ENCODE measurements at regions not wholly inside any gene's neighbourhood (a gene's known extent, or its start where the extent isn't known, plus 50 kb on each side); places are given as distances from the start of the nearest gene placed in this dataset.

DNA sequence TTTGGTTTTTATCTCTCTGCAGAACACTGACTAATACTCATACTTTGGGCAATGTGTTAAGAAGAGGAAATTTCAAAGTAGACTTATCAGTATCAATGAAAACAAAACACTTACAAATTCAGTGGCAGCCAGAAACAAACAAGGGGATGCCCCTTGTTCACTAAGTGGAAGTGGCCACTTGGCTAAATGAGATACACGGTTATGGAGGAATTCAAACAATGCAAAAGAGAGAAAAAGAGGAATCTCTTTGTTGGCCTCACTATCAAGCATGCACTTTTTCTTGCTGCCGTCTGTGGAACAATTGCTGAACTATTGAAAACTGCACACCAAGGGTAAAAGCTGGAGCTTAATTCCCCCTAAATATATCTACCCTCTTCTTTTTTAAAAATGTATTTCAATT is 2044.9 kb upstream of the CDH6 start:
- H3K4me3 ChIP-seq (IDR thresholded peaks at IDR 0.05; ENCODE audit: insufficient read depth, low read depth, low read length) = no peak overlapping the region
- no peak overlapping the region for H3K27ac ChIP-seq
- H3K4me2 ChIP-seq = no peak overlapping the region
- no peaks in the 10 kb centered on the region for H3K4me1 ChIP-seq (ENCODE audit: low read depth, poor library complexity, severe bottlenecking)
- no peaks in the 10 kb centered on the region for H3K79me2 ChIP-seq (ENCODE audit: insufficient read depth, low read depth)
- TF ChIP-seq, protein P1, sequence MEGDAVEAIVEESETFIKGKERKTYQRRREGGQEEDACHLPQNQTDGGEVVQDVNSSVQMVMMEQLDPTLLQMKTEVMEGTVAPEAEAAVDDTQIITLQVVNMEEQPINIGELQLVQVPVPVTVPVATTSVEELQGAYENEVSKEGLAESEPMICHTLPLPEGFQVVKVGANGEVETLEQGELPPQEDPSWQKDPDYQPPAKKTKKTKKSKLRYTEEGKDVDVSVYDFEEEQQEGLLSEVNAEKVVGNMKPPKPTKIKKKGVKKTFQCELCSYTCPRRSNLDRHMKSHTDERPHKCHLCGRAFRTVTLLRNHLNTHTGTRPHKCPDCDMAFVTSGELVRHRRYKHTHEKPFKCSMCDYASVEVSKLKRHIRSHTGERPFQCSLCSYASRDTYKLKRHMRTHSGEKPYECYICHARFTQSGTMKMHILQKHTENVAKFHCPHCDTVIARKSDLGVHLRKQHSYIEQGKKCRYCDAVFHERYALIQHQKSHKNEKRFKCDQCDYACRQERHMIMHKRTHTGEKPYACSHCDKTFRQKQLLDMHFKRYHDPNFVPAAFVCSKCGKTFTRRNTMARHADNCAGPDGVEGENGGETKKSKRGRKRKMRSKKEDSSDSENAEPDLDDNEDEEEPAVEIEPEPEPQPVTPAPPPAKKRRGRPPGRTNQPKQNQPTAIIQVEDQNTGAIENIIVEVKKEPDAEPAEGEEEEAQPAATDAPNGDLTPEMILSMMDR (conservative IDR thresholded peaks at IDR 0.05; ENCODE audit: low read depth, low read length) = no peak
- H3K9ac ChIP-seq = no peak overlapping the region
- 0 out of 2 replicates have a peak, but pooled peaks cover 3% of the 10 kb centered on the region for H3K36me3 ChIP-seq (ENCODE audit: insufficient read depth)
- no peaks in the 10 kb centered on the region for H3K27me3 ChIP-seq (ENCODE audit: insufficient read depth, low read depth)
- no peaks in the 10 kb centered on the region for H4K20me1 ChIP-seq (ENCODE audit: insufficient read depth)
- H2AFZ ChIP-seq (ENCODE audit: low read depth) = no peak overlapping the region

DNA sequence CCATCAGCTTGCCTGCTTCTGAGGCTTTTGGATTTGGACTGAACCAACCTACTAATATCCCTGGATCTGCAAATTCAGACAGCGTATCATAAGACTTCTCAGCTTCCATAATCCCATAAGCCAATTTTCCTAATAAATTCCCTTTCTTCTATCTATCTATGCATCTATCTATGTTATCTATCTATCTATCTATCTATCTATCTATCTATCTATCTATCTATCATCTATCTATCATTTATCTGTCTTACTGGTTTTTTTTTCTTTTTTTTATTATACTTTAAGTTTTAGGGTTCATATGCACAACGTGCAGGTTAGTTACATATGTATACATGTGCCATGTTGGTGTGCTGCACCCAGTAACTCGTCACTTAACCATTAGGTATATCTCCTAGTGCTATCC is 2045.4 kb upstream of the CDH6 start:
- H3K27ac ChIP-seq = no peak overlapping the region
- H3K27me3 ChIP-seq (ENCODE audit: insufficient read depth, low read depth) = no peaks in the 10 kb centered on the region
- H3K4me2 ChIP-seq = no peak overlapping the region
- H3K79me2 ChIP-seq (ENCODE audit: insufficient read depth, low read depth) = no peaks in the 10 kb centered on the region
- H3K4me3 ChIP-seq (IDR thresholded peaks at IDR 0.05; ENCODE audit: insufficient read depth, low read depth, low read length) = no peak overlapping the region
- H2AFZ ChIP-seq (ENCODE audit: low read depth) = no peak overlapping the region
- no peaks in the 10 kb centered on the region for H4K20me1 ChIP-seq (ENCODE audit: insufficient read depth)
- TF ChIP-seq, protein P1 (conservative IDR thresholded peaks at IDR 0.05; ENCODE audit: low read depth, low read length) = no peak
- H3K36me3 ChIP-seq (ENCODE audit: insufficient read depth) = 0 out of 2 replicates have a peak, but pooled peaks cover 3% of the 10 kb centered on the region
- no peak overlapping the region for H3K9ac ChIP-seq
- no peaks in the 10 kb centered on the region for H3K4me1 ChIP-seq (ENCODE audit: low read depth, poor library complexity, severe bottlenecking)

DNA sequence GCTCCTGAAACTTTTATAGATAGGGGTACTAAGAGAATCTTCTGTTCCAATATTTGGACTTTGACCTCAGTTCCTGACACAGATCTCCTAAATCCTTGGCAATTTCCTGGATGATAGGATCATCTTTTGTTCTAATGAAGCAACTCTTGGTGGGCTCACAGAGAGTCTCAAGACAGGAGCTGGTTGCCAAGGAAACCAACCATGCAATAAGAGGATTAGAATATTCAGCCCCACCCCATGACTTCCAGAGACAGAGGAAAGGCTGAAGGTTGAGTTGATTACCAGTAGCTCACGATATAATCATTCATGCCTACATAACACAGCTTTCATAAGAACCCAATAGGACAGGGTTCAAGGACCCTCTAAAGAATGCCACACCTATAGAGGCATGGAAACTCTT is 2050.2 kb upstream of the CDH6 start:
- H3K9ac ChIP-seq = no peak overlapping the region
- H4K20me1 ChIP-seq (ENCODE audit: insufficient read depth) = no peaks in the 10 kb centered on the region
- H3K4me3 ChIP-seq (IDR thresholded peaks at IDR 0.05; ENCODE audit: insufficient read depth, low read depth, low read length) = no peak overlapping the region
- no peaks in the 10 kb centered on the region for H3K27me3 ChIP-seq (ENCODE audit: insufficient read depth, low read depth)
- TF ChIP-seq, protein P1 (conservative IDR thresholded peaks at IDR 0.05; ENCODE audit: low read depth, low read length) = no peak
- no peak overlapping the region for H2AFZ ChIP-seq (ENCODE audit: low read depth)
- no peak overlapping the region for H3K27ac ChIP-seq
- H3K4me2 ChIP-seq = no peak overlapping the region
- H3K36me3 ChIP-seq (ENCODE audit: insufficient read depth) = no peaks in the 10 kb centered on the region
- no peaks in the 10 kb centered on the region for H3K79me2 ChIP-seq (ENCODE audit: insufficient read depth, low read depth)
- H3K4me1 ChIP-seq (ENCODE audit: low read depth, poor library complexity, severe bottlenecking) = no peaks in the 10 kb centered on the region

DNA sequence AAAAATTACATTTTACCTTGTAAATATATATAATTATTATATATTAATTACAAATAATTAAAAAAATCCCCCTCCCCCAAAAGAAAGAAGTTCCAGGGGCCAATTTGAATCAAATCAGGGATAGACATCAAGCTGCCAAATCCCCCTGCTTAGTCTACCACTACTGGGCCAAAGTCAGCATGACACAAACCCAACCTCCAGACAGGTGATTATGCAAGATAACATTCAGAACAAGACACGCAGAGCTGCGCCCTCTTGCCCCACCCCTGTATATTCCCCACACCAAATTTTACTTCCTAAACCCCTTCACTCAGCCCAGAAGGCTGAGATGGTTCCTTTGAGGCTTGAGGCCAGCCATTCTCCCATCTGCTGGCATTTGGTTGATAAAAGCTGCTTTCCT is 2059.1 kb upstream of the CDH6 start:
- H4K20me1 ChIP-seq (ENCODE audit: insufficient read depth) = no peaks in the 10 kb centered on the region

More for the DNA sequence above, 2059.1 kb upstream of the CDH6 start:
- H3K79me2 ChIP-seq (ENCODE audit: insufficient read depth, low read depth) = no peaks in the 10 kb centered on the region
- H3K36me3 ChIP-seq (ENCODE audit: insufficient read depth) = no peaks in the 10 kb centered on the region
- no peak overlapping the region for H3K4me2 ChIP-seq
- no peak overlapping the region for H2AFZ ChIP-seq (ENCODE audit: low read depth)
- H3K4me1 ChIP-seq (ENCODE audit: low read depth, poor library complexity, severe bottlenecking) = no peaks in the 10 kb centered on the region
- H3K9ac ChIP-seq = no peak overlapping the region
- H3K4me3 ChIP-seq (IDR thresholded peaks at IDR 0.05; ENCODE audit: insufficient read depth, low read depth, low read length) = no peak overlapping the region
- no peaks in the 10 kb centered on the region for H3K27me3 ChIP-seq (ENCODE audit: insufficient read depth, low read depth)
- TF ChIP-seq, protein P1 (conservative IDR thresholded peaks at IDR 0.05; ENCODE audit: low read depth, low read length) = no peak
- no peak overlapping the region for H3K27ac ChIP-seq
